HCT116 (cell line): ENCODE measurements at regions not wholly inside any gene's neighbourhood (a gene's known extent, or its start where the extent isn't known, plus 50 kb on each side); places are given as distances from the start of the nearest gene placed in this dataset.

ENCODE experiments used
- CTCF ChIP-seq, 3 experiments: fragments of 200-600 bp in 1 of 3; sonication (generic) in 1 of 3; IDR thresholded peaks in 2 of 3; conservative IDR thresholded peaks in 1 of 3; 2 replicates each; pipeline ENCODE4 v1.5.1; 2012 to 2017; ENCODE audit warnings: low read depth in 2 of 3, low read length in 2 of 3, antibody characterized with exemption in 1 of 3, borderline replicate concordance in 1 of 3, control low read depth in 1 of 3, mild to moderate bottlenecking in 1 of 3, mixed read lengths in 1 of 3, mixed run types in 1 of 3, moderate library complexity in 1 of 3; ENCODE audit not compliant: insufficient read depth in 1 of 3
- JUND ChIP-seq: IDR thresholded peaks from 2 replicates; pipeline ENCODE4 v1.6.1; 2012

DNA sequence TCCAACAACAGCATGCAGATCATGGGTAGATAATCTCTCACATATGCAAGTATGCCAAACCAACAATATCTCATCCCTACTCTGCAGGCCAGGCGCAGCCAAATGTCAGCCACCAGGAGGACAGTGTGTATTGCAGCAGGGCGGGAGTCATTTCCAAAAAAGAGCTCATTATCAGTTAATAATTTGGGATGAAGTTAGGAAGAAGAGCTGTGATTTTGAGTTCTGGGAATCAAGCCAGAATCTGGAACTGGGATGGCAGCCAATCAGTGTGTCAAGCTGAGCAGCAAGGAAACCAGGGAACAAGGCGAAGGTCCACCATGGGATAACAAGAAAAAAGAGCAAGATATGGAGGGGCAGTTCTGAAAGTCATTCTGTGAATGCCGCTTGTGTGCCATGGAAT lies 88.2 kb upstream of the CAMK2D start:
- TF ChIP-seq JUND (no peak), CTCF (IDR thresholded peaks at IDR 0.05 in 2 of 3, conservative IDR thresholded peaks at IDR 0.05 in 1 of 3; ENCODE audit: borderline replicate concordance in 1 of 3, insufficient read depth in 1 of 3, low read depth in 2 of 3, low read length in 2 of 3) (no peak)
